Keratinocyte (primary cell): ENCODE measurements at regions not wholly inside any gene's neighbourhood (a gene's known extent, or its start where the extent isn't known, plus 50 kb on each side); places are given as distances from the start of the nearest gene placed in this dataset.

Experiments
- DNase-seq: peaks from one replicate; pipeline ENCODE4 v3.0.0-alpha.2; 2011; ENCODE audit warnings: low read depth, missing footprints, low spot score
- FAIRE-seq: peaks from 2 replicates; lab custom pipeline; 2011; peaks lifted over from hg19 to GRCh38; lab: Jason Lieb, UNC
- H2AFZ ChIP-seq: 2 replicates; pipeline ENCODE4 v1.6.0; 2012; ENCODE audit warnings: low read length, control low read depth, inconsistent platforms; ENCODE audit not compliant: control insufficient read depth
- H3K27ac ChIP-seq: 2 replicates; pipeline ENCODE4 v1.5.1; 2011; ENCODE audit warnings: low read length; ENCODE audit not compliant: control insufficient read depth, insufficient read depth
- H3K27me3 ChIP-seq: 3 replicates; pipeline ENCODE4 v1.6.0; 2011; ENCODE audit warnings: low read length; ENCODE audit not compliant: control insufficient read depth, insufficient read depth; ENCODE audit errors: extremely low read depth
- H3K36me3 ChIP-seq, 2 experiments: 2 replicates in 1 of 2; 3 replicates in 1 of 2; pipeline ENCODE4 v1.5.1; 2011; ENCODE audit warnings: low read length in 2 of 2, mild to moderate bottlenecking in 1 of 2; ENCODE audit not compliant: control insufficient read depth in 2 of 2, insufficient read depth in 2 of 2; ENCODE audit errors: extremely low read depth in 1 of 2
- H3K4me1 ChIP-seq: 3 replicates; pipeline ENCODE4 v1.5.1; 2011; ENCODE audit warnings: low read length; ENCODE audit not compliant: control insufficient read depth, insufficient read depth; ENCODE audit errors: extremely low read depth
- H3K4me2 ChIP-seq: 3 replicates; pipeline ENCODE4 v1.6.0; 2011; ENCODE audit warnings: low read depth, low read length; ENCODE audit not compliant: control insufficient read depth, insufficient read depth; ENCODE audit errors: extremely low read depth
- H3K4me3 ChIP-seq, 3 experiments: fragments of 200-600 bp in 1 of 3; sonication (generic) in 1 of 3; 2 replicates in 2 of 3; 3 replicates in 1 of 3; pipeline ENCODE4 v1.5.1; 2011 to 2016; ENCODE audit warnings: low read length in 3 of 3, mild to moderate bottlenecking in 3 of 3, control low read depth in 2 of 3, inconsistent platforms in 1 of 3, low read depth in 1 of 3, mixed read lengths in 1 of 3, mixed run types in 1 of 3, moderate library complexity in 1 of 3; ENCODE audit not compliant: control insufficient read depth in 2 of 3, insufficient read depth in 2 of 3; ENCODE audit errors: extremely low read depth in 1 of 3
- H3K79me2 ChIP-seq: 2 replicates; pipeline ENCODE4 v1.6.0; 2012; ENCODE audit warnings: low read length; ENCODE audit not compliant: control insufficient read depth, insufficient read depth
- H3K9ac ChIP-seq: 3 replicates; pipeline ENCODE4 v1.6.0; 2011; ENCODE audit warnings: low read length; ENCODE audit not compliant: control insufficient read depth, insufficient read depth; ENCODE audit errors: extremely low read depth
- H3K9me1 ChIP-seq: 3 replicates; pipeline ENCODE4 v1.6.0; 2011; ENCODE audit warnings: low read length; ENCODE audit not compliant: control insufficient read depth, insufficient read depth; ENCODE audit errors: extremely low read depth
- H3K9me3 ChIP-seq: 2 replicates; pipeline ENCODE4 v1.5.1; 2012; ENCODE audit warnings: low read depth, low read length; ENCODE audit not compliant: control insufficient read depth
- H4K20me1 ChIP-seq: 3 replicates; pipeline ENCODE4 v1.6.0; 2011; ENCODE audit warnings: low read length; ENCODE audit not compliant: control insufficient read depth, insufficient read depth; ENCODE audit errors: extremely low read depth
- CTCF ChIP-seq, 3 experiments: IDR thresholded peaks in 1 of 3; conservative IDR thresholded peaks in 1 of 3; optimal IDR thresholded peaks in 1 of 3; 2 replicates in 2 of 3; 3 replicates in 1 of 3; pipeline versions ENCODE3 to v1.5.1; 2011; ENCODE audit warnings: low read length in 3 of 3, mild to moderate bottlenecking in 3 of 3, moderate library complexity in 2 of 3, control low read depth in 1 of 3, inconsistent platforms in 1 of 3; ENCODE audit not compliant: insufficient read depth in 2 of 3; ENCODE audit errors: extremely low read depth in 1 of 3
- EZH2 ChIP-seq: IDR thresholded peaks from one replicate; pipeline ENCODE4 v1.6.1; 2012; ENCODE audit warnings: inconsistent platforms, mild to moderate bottlenecking, low read length, moderate library complexity
- dilution Hi-C: fragments of 300-500 bp; cut with MboI; formaldehyde crosslinking; loops from one replicate; pipeline ENCODE4 v1.7.0; 2020; ENCODE audit warnings: low sequenced_read_pairs; ENCODE audit not compliant: extremely low pct_ligation_motif_present

DNA sequence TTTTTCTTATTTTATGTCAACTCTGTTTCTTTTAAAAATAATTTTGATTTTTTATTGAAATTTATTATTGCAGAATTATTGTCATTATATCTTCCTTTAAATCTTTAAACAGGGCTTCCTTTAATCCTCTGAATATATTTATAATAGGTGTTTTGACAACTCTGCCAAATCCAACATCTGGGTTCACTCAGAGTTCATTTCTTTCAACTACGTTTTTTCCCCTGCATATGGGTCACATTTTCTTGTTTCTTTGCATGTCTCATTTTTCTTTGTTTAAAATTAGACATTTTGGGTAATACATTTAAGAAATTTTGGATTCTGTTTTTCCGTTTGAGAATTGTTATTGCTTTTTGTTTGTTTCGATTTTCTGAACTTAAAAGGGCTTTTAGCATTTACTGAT lies 655.1 kb upstream of the CITED2 start:
- Histone ChIP-seq H3K9ac (no peak overlapping the region), H3K9me1 (no peaks in the 10 kb centered on the region), H3K27me3 (no peaks in the 10 kb centered on the region), H4K20me1 (no peaks in the 10 kb centered on the region), H3K79me2 (no peaks in the 10 kb centered on the region), H3K36me3 (no peaks in the 10 kb centered on the region), H2AFZ (no peak overlapping the region), H3K27ac (no peak overlapping the region), H3K4me2 (no peak overlapping the region), H3K4me1 (no peaks in the 10 kb centered on the region), H3K9me3 (no peaks in the 10 kb centered on the region), H3K4me3 (no peak overlapping the region)
- no peak for FAIRE-seq
- DNase-seq = no peak
- no peak for TF ChIP-seq EZH2
- no peak for TF ChIP-seq CTCF (optimal IDR thresholded peaks at IDR 0.05 in 1 of 3, IDR thresholded peaks at IDR 0.05 in 1 of 3, conservative IDR thresholded peaks at IDR 0.05 in 1 of 3; ENCODE audit: extremely low read depth in 1 of 3, insufficient read depth in 2 of 3, low read length in 3 of 3)
- dilution Hi-C loops = no loop called here

- no peak overlapping the region for H3K4me2 ChIP-seq
- H2AFZ ChIP-seq = no peak overlapping the region
- no peaks in the 10 kb centered on the region for H3K9me1 ChIP-seq
- H3K4me1 ChIP-seq = no peaks in the 10 kb centered on the region
- no peak overlapping the region for H3K4me3 ChIP-seq
- DNase-seq = no peak
- no peaks in the 10 kb centered on the region for H3K36me3 ChIP-seq
- no peaks in the 10 kb centered on the region for H4K20me1 ChIP-seq
- H3K27me3 ChIP-seq = no peaks in the 10 kb centered on the region
- no peak for FAIRE-seq
- no peak overlapping the region for H3K27ac ChIP-seq
- no peaks in the 10 kb centered on the region for H3K79me2 ChIP-seq
- H3K9me3 ChIP-seq = no peaks in the 10 kb centered on the region
- dilution Hi-C loops = no loop called here
- no peak overlapping the region for H3K9ac ChIP-seq
- TF ChIP-seq EZH2 = no peak
- no peak for TF ChIP-seq CTCF (optimal IDR thresholded peaks at IDR 0.05 in 1 of 3, IDR thresholded peaks at IDR 0.05 in 1 of 3, conservative IDR thresholded peaks at IDR 0.05 in 1 of 3; ENCODE audit: extremely low read depth in 1 of 3, insufficient read depth in 2 of 3, low read length in 3 of 3)
Measured at GRCh38 chr6:140027219-140027618, 652.8 kb upstream of the CITED2 start.
